Heart right ventricle (tissue), 16 donors: ENCODE measurements at regions not wholly inside any gene's neighbourhood (a gene's known extent, or its start where the extent isn't known, plus 50 kb on each side); places are given as distances from the start of the nearest gene placed in this dataset.

Experiments
- ATAC-seq, 8 donors: fragments of 200-7000 bp; cut with Tn5 transposase; one replicate each; pipeline ENCODE4 v1.9.1; 2020; ENCODE audit warnings: mild to moderate bottlenecking in 8 of 8, moderate library complexity in 8 of 8, moderate number of reproducible peaks in 1 of 8
- DNase-seq, 2 donors: peaks; one replicate each; pipeline ENCODE4 v3.0.0-alpha.2; 2020
- H3K27ac ChIP-seq, 10 donors: fragments of 200-600 bp; sonication (generic) in 2 of 10; one replicate each; pipeline versions ENCODE4 v1.5.0 to v1.8.0; 2020 to 2022; ENCODE audit warnings: mild to moderate bottlenecking in 3 of 10
- H3K27me3 ChIP-seq, 7 donors: fragments of 200-600 bp; one replicate each; pipeline ENCODE4 v1.8.0; 2021 to 2022; ENCODE audit warnings: mild to moderate bottlenecking in 2 of 7
- H3K36me3 ChIP-seq, 9 donors: fragments of 200-600 bp; sonication (generic) in 1 of 9; one replicate each; pipeline versions ENCODE4 v1.5.0 to v1.8.0; 2020 to 2022; ENCODE audit warnings: mild to moderate bottlenecking in 2 of 9
- H3K4me1 ChIP-seq, 9 donors: fragments of 200-600 bp; sonication (generic) in 1 of 9; one replicate each; pipeline versions ENCODE4 v1.5.0 to v1.8.0; 2020 to 2022; ENCODE audit warnings: mild to moderate bottlenecking in 4 of 9
- H3K4me3 ChIP-seq, 10 donors: fragments of 200-600 bp; sonication (generic) in 2 of 10; one replicate each; pipeline versions ENCODE4 v1.5.0 to v1.8.0; 2020 to 2022; ENCODE audit warnings: mild to moderate bottlenecking in 7 of 10, moderate library complexity in 2 of 10
- H3K9me3 ChIP-seq, 11 donors: fragments of 200-600 bp in 10 of 11; sonication (generic) in 2 of 11; one replicate each; pipeline versions ENCODE4 v1.5.0 to v1.8.0; 2013 to 2022; ENCODE audit warnings: mild to moderate bottlenecking in 2 of 11, control low read depth in 1 of 11, moderate library complexity in 1 of 11
- CTCF ChIP-seq, 9 donors: fragments of 200-600 bp; sonication (generic) in 2 of 9; IDR thresholded peaks; one replicate each; pipeline versions ENCODE4 v1.5.0 to v1.8.0; 2021 to 2022; ENCODE audit warnings: antibody characterized with exemption in 9 of 9, mild to moderate bottlenecking in 5 of 9, moderate library complexity in 1 of 9
- WGBS, 2 donors: extraction: QIAGEN DNeasy Blood & Tissue Kit; methylation state at CpG; one replicate each; pipeline ENCODE4 v1.1.7; 2013; ENCODE audit warnings: inconsistent platforms in 1 of 2; 5-methylcytosine and 5-hydroxymethylcytosine counted together
- intact Hi-C, 10 donors: fragments of 100-400 bp; cut with DNase I; formaldehyde crosslinking; loops; one replicate each; pipeline versions ENCODE4 v1.11.1 to v1.14.2; 2022
- donor health status: Arrhythmogenic right ventricular cardiomyopathy.
- donor health status: ischemic (EF 13 %, LVEDD 7.1; RV severe dilation, severe dysfunction).
- donor health status: healthy with polysubstance abuse.
- donor health status: DM: no; HTN: yes; CAD: no.
- donor health status: DM: no; HTN: no; CAD: no.
- donor health status: ischemic (EF 25% LVEDD 6.9; RV normal size, moderate dysfunction).
- donor health status: ischemic (EF 25% LVEDD 5.7; RV mildly dilated, moderate dysfunction).
- donor health status: healthy.
- donor health status: DM: yes; HTN: yes; CAD: no.
- donor health status: Ischemic cardiomyopathy.
- donor health status: ischemic (EF 35%, LVEDD 5.7; RV mildly dilated, moderate dysfunction).
- donor health status: nonischemic (EF 11% LVEDD 7.7; RV severe dilation, severe dysfunction).
- donor health status: DM: yes; HTN: yes; CAD: no.
- donor health status: PGD.
- donor health status: ischemic (EF 29% LVEDD 5.4; RV normal size, mild dysfunction).
- donor health status: nonischemic (EF 23%, LVEDD 6.1; RV moderate dilation, normal function).

DNA sequence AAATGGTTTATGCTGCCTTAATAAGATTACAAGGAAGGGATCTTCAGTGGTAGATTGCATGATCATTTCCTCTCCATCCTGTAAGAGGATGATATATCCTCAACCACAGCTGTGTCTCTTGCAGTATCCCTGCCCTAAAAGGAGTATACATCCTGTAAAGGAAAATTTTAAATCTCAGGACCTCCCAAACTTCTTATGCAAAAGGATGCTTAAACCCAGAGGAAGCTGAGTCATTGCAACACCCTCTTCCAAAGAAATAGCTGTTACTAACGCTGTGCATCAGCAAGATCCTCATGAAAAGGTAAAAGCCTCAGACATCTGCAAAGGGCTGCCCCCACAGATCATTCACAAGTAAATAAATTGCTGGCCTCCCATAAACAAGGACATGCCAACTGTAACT is 599.0 kb downstream of the PRELID2 start:
- DNase-seq (no peak), ATAC-seq (no peak)
- no peaks in the 10 kb centered on the region for H3K36me3 ChIP-seq
- peaks cover 0 to 4% (median 0%) of the 10 kb centered on the region in 7 donors for H3K27me3 ChIP-seq
- no peaks in the 10 kb centered on the region for H3K4me1 ChIP-seq
- intact Hi-C loops, result no loop called here
- no peak overlapping the region for H3K4me3 ChIP-seq
- no peak for TF ChIP-seq CTCF (IDR thresholded peaks at IDR 0.05)
- no peak overlapping the region for H3K27ac ChIP-seq
- H3K9me3 ChIP-seq, result no peaks in the 10 kb centered on the region
- 64 to 67% methylated on average over 1 of the region's 1 CpG for WGBS, 2 donors

DNA sequence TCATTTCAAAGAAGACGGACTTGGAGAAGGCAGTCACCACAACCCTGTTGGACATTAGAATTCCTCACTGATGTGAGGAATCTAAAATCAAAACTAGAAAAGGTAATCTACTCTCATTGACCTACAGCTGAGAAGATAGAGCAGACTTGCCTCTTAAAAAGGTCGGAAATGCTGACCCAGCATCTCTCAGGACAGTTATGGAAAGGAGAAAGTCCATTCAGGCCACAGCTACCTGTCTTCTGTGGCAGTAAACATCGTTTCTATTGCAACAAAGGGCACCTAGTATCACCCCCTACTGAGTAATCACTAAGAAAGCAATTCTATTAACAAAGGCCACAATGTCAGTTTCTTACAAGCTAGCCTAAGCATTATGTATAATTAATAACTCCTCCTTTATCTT is 601.7 kb downstream of the PRELID2 start:
- H3K9me3 ChIP-seq, result no peaks in the 10 kb centered on the region
- WGBS, 2 donors, result 72 to 78% methylated on average over 3 of the region's 3 CpGs
- H3K36me3 ChIP-seq, result no peaks in the 10 kb centered on the region
- no peak overlapping the region for H3K4me3 ChIP-seq
- ATAC-seq, result no peak
- H3K27me3 ChIP-seq, result peaks cover 0 to 2% (median 0%) of the 10 kb centered on the region in 7 donors
- no peak for TF ChIP-seq CTCF (IDR thresholded peaks at IDR 0.05)
- intact Hi-C loops, result no loop called here
- no peaks in the 10 kb centered on the region for H3K4me1 ChIP-seq
- no peak overlapping the region for H3K27ac ChIP-seq
- DNase-seq, result no peak

- no peaks in the 10 kb centered on the region for H3K4me1 ChIP-seq
- H3K4me3 ChIP-seq, result no peak overlapping the region
- no peaks in the 10 kb centered on the region for H3K36me3 ChIP-seq
- WGBS, 2 donors, result 85 to 91% methylated on average over 2 of the region's 2 CpGs
- DNase-seq (no peak), ATAC-seq (no peak)
- H3K9me3 ChIP-seq, result no peaks in the 10 kb centered on the region
- intact Hi-C loops, result no loop called here
- H3K27me3 ChIP-seq, result no peaks in the 10 kb centered on the region
- H3K27ac ChIP-seq, result no peak overlapping the region
- no peak for TF ChIP-seq CTCF (IDR thresholded peaks at IDR 0.05)
These were observed 604.4 kb downstream of the PRELID2 start for GRCh38 chr5:145230781-145231180.

- no peak overlapping the region for H3K27ac ChIP-seq
- no peaks in the 10 kb centered on the region for H3K27me3 ChIP-seq
- no peaks in the 10 kb centered on the region for H3K36me3 ChIP-seq
- TF ChIP-seq CTCF (IDR thresholded peaks at IDR 0.05), result no peak
- ATAC-seq (no peak), DNase-seq (no peak)
- H3K4me1 ChIP-seq, result no peaks in the 10 kb centered on the region
- no peak overlapping the region for H3K4me3 ChIP-seq
- intact Hi-C loops, result no loop called here
- 92% methylated on average over 10 of the region's 10 CpGs for WGBS, 2 donors
- no peaks in the 10 kb centered on the region for H3K9me3 ChIP-seq
These were observed 606.6 kb downstream of the PRELID2 start for GRCh38 chr5:145228564-145228963.

DNA sequence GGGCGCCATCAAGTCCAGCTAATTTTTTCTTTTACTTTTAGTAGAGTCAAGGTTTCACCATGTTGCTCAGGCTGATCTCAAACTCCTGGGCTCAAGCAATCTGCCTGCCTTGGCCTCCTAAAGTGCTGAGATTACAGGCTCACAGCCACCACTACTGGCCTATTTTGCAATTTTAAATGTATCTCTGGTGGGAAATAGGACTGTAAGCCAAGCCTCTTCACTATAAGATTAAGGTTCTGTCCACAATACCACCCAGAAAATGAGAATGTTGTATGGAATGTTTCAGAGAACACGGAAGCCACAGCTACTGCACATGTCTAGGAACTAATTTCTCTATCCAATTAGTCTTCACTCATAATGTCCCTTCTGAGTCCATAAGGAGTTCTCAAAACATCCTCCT is 607.3 kb downstream of the PRELID2 start:
- no peaks in the 10 kb centered on the region for H3K9me3 ChIP-seq
- no peaks in the 10 kb centered on the region for H3K4me1 ChIP-seq
- no peak for DNase-seq
- intact Hi-C loops, result no loop called here
- H3K27ac ChIP-seq, result no peak overlapping the region
- H3K36me3 ChIP-seq, result no peaks in the 10 kb centered on the region
- H3K27me3 ChIP-seq, result no peaks in the 10 kb centered on the region
- 88 to 95% methylated on average over 2 of the region's 2 CpGs for WGBS, 2 donors
- H3K4me3 ChIP-seq, result no peak overlapping the region
- no peak for TF ChIP-seq CTCF (IDR thresholded peaks at IDR 0.05)
- no peak for ATAC-seq
